Progenitor cell of endocrine pancreas (in vitro differentiated cells): ENCODE measurements at regions not wholly inside any gene's neighbourhood (a gene's known extent, or its start where the extent isn't known, plus 50 kb on each side); places are given as distances from the start of the nearest gene placed in this dataset.
A peak's percentile ranks its signal among the peaks of the same experiment; 100 is the strongest.

Experiments used
- DNase-seq: peaks from one replicate; pipeline ENCODE4 v3.0.0; 2021; ENCODE audit warnings: low spot score; ENCODE audit not compliant: unreplicated experiment
- H3K27ac Mint-ChIP-seq: 2 replicates; pipeline ENCODE4 v1.8.0; 2021; ENCODE audit warnings: mild to moderate bottlenecking, moderate library complexity, mixed read lengths
- H3K27me3 Mint-ChIP-seq: 2 replicates; pipeline ENCODE4 v1.8.0; 2021; ENCODE audit warnings: mixed read lengths
- H3K36me3 Mint-ChIP-seq: 2 replicates; pipeline ENCODE4 v1.8.0; 2022; ENCODE audit warnings: mixed read lengths; ENCODE audit not compliant: insufficient read depth
- H3K4me1 Mint-ChIP-seq: 2 replicates; pipeline ENCODE4 v1.8.0; 2021; ENCODE audit warnings: low read depth, mixed read lengths
- H3K4me3 Mint-ChIP-seq: 2 replicates; pipeline ENCODE4 v1.8.0; 2021; ENCODE audit warnings: low read depth, mild to moderate bottlenecking, moderate library complexity, mixed read lengths
- H3K9me3 Mint-ChIP-seq: 2 replicates; pipeline ENCODE4 v1.8.0; 2021; ENCODE audit warnings: low read depth, mixed read lengths
- CTCF ChIP-seq: fragments of 200-600 bp; sonication (generic); IDR thresholded peaks from one replicate; pipeline ENCODE4 v1.5.0; 2021; ENCODE audit warnings: antibody characterized with exemption, mild to moderate bottlenecking; ENCODE audit not compliant: unreplicated experiment

DNA sequence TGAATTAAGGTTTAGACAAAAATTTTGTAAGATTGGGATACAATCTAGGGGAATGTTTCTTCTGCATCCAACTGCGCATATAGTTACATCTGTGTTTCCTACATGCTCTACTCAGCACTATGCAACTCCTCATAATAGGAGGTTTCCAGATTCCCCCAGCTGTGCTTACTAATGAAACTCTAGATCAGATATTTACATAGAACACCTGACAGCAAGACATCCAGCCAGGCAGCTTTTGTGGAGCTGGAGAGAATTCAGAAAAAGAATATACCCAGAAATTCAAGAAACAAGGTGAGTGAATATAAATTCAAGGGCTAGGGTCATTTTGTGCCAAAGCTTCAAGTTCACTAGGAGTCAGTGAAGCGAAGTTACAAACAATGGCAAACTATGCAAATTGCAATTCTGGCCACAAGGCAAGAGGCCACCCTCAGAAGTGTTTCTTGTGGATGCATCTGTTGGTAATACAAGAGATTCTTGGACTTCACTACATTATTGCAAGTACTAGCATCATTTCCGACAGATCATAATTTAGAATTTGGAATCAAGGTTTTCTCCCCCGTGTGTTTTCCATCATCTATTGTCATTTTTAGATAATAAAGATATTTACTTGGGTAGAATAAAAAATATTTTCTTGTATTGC, 341.2 kb upstream of the NAV3 start:
- no peak overlapping the region for H3K27ac Mint-ChIP-seq
- H3K36me3 Mint-ChIP-seq, result peaks cover 1% of the 10 kb centered on the region
- no peak for DNase-seq
- peaks cover 5% of the 10 kb centered on the region for H3K9me3 Mint-ChIP-seq
- H3K4me3 Mint-ChIP-seq, result no peak overlapping the region
- H3K27me3 Mint-ChIP-seq, result no peaks in the 10 kb centered on the region
- H3K4me1 Mint-ChIP-seq, result peaks cover 12% of the 10 kb centered on the region
- TF ChIP-seq CTCF, result no peak

GRCh38 chr12:77488041-77488620, 342.6 kb upstream of the NAV3 start:
- Mint-ChIP-seq H3K9me3 (peaks cover 5% of the 10 kb centered on the region), H3K4me1 (peaks cover 12% of the 10 kb centered on the region), H3K36me3 (peaks cover 1% of the 10 kb centered on the region), H3K4me3 (no peak overlapping the region), H3K27ac (no peak overlapping the region), H3K27me3 (no peaks in the 10 kb centered on the region)
- DNase-seq, result no peak
- TF ChIP-seq CTCF, result no peak

DNA sequence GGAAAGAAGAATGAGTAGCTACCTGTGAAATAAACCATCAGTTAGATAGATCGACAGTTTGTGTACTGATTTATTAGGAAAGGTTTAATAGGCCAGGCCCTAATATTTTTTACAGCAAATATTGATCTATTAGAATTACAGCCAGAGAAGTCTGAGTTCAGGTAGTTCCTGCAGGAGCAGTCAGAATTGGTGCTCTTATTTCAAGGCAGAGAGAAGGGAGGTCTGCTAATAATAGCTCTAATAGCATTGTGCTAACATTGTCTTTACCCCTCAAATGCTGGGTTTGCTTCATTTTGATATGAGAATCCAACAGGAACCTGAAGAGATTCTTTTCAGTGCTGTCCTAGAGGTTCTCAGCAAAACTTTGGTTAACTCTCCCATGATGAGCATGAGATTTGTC, 343.8 kb upstream of the NAV3 start:
- no peaks in the 10 kb centered on the region for H3K27me3 Mint-ChIP-seq

GRCh38 chr12:77485961-77486854, 344.5 kb upstream of the NAV3 start:
- H3K27ac Mint-ChIP-seq, result peak overlapping the region; percentile 65
- TF ChIP-seq CTCF, result no peak
- no peaks in the 10 kb centered on the region for H3K27me3 Mint-ChIP-seq
- peaks cover 1% of the 10 kb centered on the region for H3K36me3 Mint-ChIP-seq
- DNase-seq, result no peak
- peaks cover 14% of the 10 kb centered on the region for H3K4me1 Mint-ChIP-seq
- no peak overlapping the region for H3K4me3 Mint-ChIP-seq
- peaks cover 5% of the 10 kb centered on the region for H3K9me3 Mint-ChIP-seq

More for the DNA sequence above, 343.8 kb upstream of the NAV3 start:
- TF ChIP-seq CTCF, result no peak
- peaks cover 14% of the 10 kb centered on the region for H3K4me1 Mint-ChIP-seq
- H3K27ac Mint-ChIP-seq, result no peak overlapping the region
- peaks cover 1% of the 10 kb centered on the region for H3K36me3 Mint-ChIP-seq
- peaks cover 5% of the 10 kb centered on the region for H3K9me3 Mint-ChIP-seq
- H3K4me3 Mint-ChIP-seq, result no peak overlapping the region
- DNase-seq, result no peak

- no peak overlapping the region for H3K27ac Mint-ChIP-seq
- no peaks in the 10 kb centered on the region for H3K9me3 Mint-ChIP-seq
- DNase-seq, result no peak
- peaks cover 12% of the 10 kb centered on the region for H3K4me1 Mint-ChIP-seq
- no peaks in the 10 kb centered on the region for H3K36me3 Mint-ChIP-seq
- TF ChIP-seq CTCF, result no peak
- no peak overlapping the region for H3K4me3 Mint-ChIP-seq
- H3K27me3 Mint-ChIP-seq, result no peaks in the 10 kb centered on the region
Observed at GRCh38 chr12:77481687-77482086, 349.0 kb upstream of the NAV3 start.
